OCI-LY7 (cell line): ENCODE measurements at regions not wholly inside any gene's neighbourhood (a gene's known extent, or its start where the extent isn't known, plus 50 kb on each side); places are given as distances from the start of the nearest gene placed in this dataset.
A peak's percentile ranks its signal among the peaks of the same experiment; 100 is the strongest.

Experiments used
- BruUV-seq: library from RNA; stranded (reverse); fragments of 400-500 nt; replicated peaks from 2 replicates; lab custom pipeline; 2021; lab: Mats Ljungman, UMichigan
- CTCF ChIA-PET: fragments of 300-600 bp; sonication (Branson Sonifier 250); formaldehyde crosslinking; loops from one replicate; lab custom pipeline; 2022; ENCODE audit warnings: antibody characterized with exemption; ENCODE audit not compliant: unreplicated experiment; lab: Charles Lee
- POLR2A ChIA-PET: fragments of 300-600 bp; sonication (Branson Sonifier 250); formaldehyde crosslinking; loops from one replicate; lab custom pipeline; 2022; ENCODE audit warnings: antibody characterized with exemption; lab: Charles Lee
- DNase-seq: peaks from one replicate; pipeline ENCODE4 v3.0.0-alpha.2; 2015; ENCODE audit warnings: low spot score
- H2AFZ ChIP-seq: fragments of 200-600 bp; sonication (generic), shearing (Covaris generic); 2 replicates; pipeline ENCODE4 v1.6.1; 2014; ENCODE audit warnings: mild to moderate bottlenecking, antibody characterized with exemption, low read length, moderate library complexity
- H3K27ac ChIP-seq: fragments of 200-600 bp; sonication (generic); 2 replicates; pipeline ENCODE4 v1.5.1; 2014; ENCODE audit warnings: mixed run types, low read depth, mild to moderate bottlenecking, moderate library complexity, low read length, inconsistent platforms; ENCODE audit not compliant: poor library complexity, severe bottlenecking
- H3K36me3 ChIP-seq: fragments of 200-600 bp; sonication (generic); 2 replicates; pipeline ENCODE4 v1.6.1; 2014; ENCODE audit warnings: mild to moderate bottlenecking, antibody characterized with exemption, low read length, moderate library complexity, mixed read lengths; ENCODE audit not compliant: insufficient read depth
- H3K4me1 ChIP-seq: fragments of 200-600 bp; sonication (generic); 2 replicates; pipeline ENCODE4 v1.5.1; 2014; ENCODE audit warnings: mild to moderate bottlenecking, low read length; ENCODE audit not compliant: insufficient read depth, poor library complexity, severe bottlenecking
- H3K4me2 ChIP-seq: fragments of 200-600 bp; sonication (generic); 2 replicates; pipeline ENCODE4 v1.6.1; 2014; ENCODE audit warnings: mild to moderate bottlenecking, low read length
- H3K4me3 ChIP-seq: fragments of 200-600 bp; sonication (generic); 2 replicates; pipeline ENCODE4 v1.5.1; 2014; ENCODE audit warnings: mild to moderate bottlenecking, low read depth, low read length; ENCODE audit not compliant: poor library complexity, severe bottlenecking
- H3K79me2 ChIP-seq: fragments of 200-600 bp; sonication (generic); 2 replicates; pipeline ENCODE4 v1.6.1; 2016; ENCODE audit warnings: low read depth, mild to moderate bottlenecking, low read length, moderate library complexity, mixed read lengths; ENCODE audit not compliant: insufficient read depth
- H3K9me2 ChIP-seq: fragments of 200-600 bp; sonication (generic); 2 replicates; pipeline ENCODE4 v1.6.1; 2016; ENCODE audit warnings: mild to moderate bottlenecking, low read length, mixed read lengths; ENCODE audit not compliant: insufficient read depth
- H3K9me3 ChIP-seq: fragments of 200-600 bp; sonication (generic); 2 replicates; pipeline ENCODE4 v1.6.1; 2014; ENCODE audit warnings: mild to moderate bottlenecking, mixed run types, low read length, mixed read lengths
- H4K20me1 ChIP-seq: fragments of 200-600 bp; sonication (generic); 2 replicates; pipeline ENCODE4 v1.6.1; 2014; ENCODE audit warnings: mild to moderate bottlenecking, antibody characterized with exemption, low read length, moderate library complexity, mixed read lengths; ENCODE audit not compliant: insufficient read depth
- CTCF ChIP-seq: fragments of 200-600 bp; sonication (generic); conservative IDR thresholded peaks from 2 replicates; pipeline ENCODE4 v1.5.1; 2014; ENCODE audit warnings: mild to moderate bottlenecking, antibody characterized with exemption, low read length, moderate library complexity, mixed read lengths
- EZH2phosphoT487 ChIP-seq: fragments of 200-600 bp; sonication (generic); IDR thresholded peaks from 2 replicates; pipeline ENCODE4 v1.6.1; 2018; ENCODE audit warnings: low read depth, borderline replicate concordance, mild to moderate bottlenecking, mixed run types, antibody characterized with exemption, low read length, moderate library complexity, mixed read lengths
- intact Hi-C: fragments of 100-400 bp; cut with micrococcal nuclease; formaldehyde crosslinking; loops from one replicate; pipeline ENCODE4 v1.10.0; 2022; ENCODE audit not compliant: unreplicated experiment

GRCh38 chr6:104574135-104574750 lies 285.5 kb downstream of the HACE1 start:
- intact Hi-C loops: no loop called here
- Histone ChIP-seq H4K20me1 (no peaks in the 10 kb centered on the region), H3K36me3 (no peaks in the 10 kb centered on the region), H3K9me2 (no peaks in the 10 kb centered on the region), H3K4me1 (no peaks in the 10 kb centered on the region), H3K4me3 (no peak overlapping the region), H3K4me2 (no peak overlapping the region), H3K79me2 (no peaks in the 10 kb centered on the region), H3K9me3 (no peaks in the 10 kb centered on the region), H2AFZ (peak overlapping the region; percentile 7; the same call in 1 of the 2 replicates), H3K27ac (no peak overlapping the region)
- POLR2A ChIA-PET: interaction anchor here (0.7 to 0.9 kb wide), 2 partner anchors 21 to 171 kb away, joined by 3 read pairs; no protein-coding TSS in a partner anchor
- BruUV-seq: no TSS peak
- TF ChIP-seq EZH2phosphoT487 (no peak), CTCF (no peak)
- CTCF ChIA-PET: no interaction called here
- no peak for DNase-seq

- Histone ChIP-seq H3K9me2 (no peaks in the 10 kb centered on the region), H3K9me3 (no peaks in the 10 kb centered on the region), H3K36me3 (no peaks in the 10 kb centered on the region), H2AFZ (0 out of 2 replicates have a peak overlapping the region, but pooled peaks have one; percentile 7), H3K79me2 (no peaks in the 10 kb centered on the region), H4K20me1 (no peaks in the 10 kb centered on the region), H3K4me2 (no peak overlapping the region), H3K4me3 (no peak overlapping the region), H3K4me1 (no peaks in the 10 kb centered on the region), H3K27ac (no peak overlapping the region)
- ChIA-PET POLR2A (interaction anchor here (0.9 kb wide), 1 partner anchor 170 kb away, joined by 3 read pairs; no protein-coding TSS in a partner anchor), CTCF (no interaction called here)
- TF ChIP-seq EZH2phosphoT487: no peak
- no peak for DNase-seq
- no TSS peak for BruUV-seq
- intact Hi-C loops: no loop called here
Measured at GRCh38 chr6:104573350-104573749, 286.4 kb downstream of the HACE1 start.

- H3K27ac ChIP-seq: no peak overlapping the region
- no peaks in the 10 kb centered on the region for H3K9me3 ChIP-seq
- POLR2A ChIA-PET: interaction anchor here (0.9 kb wide), 1 partner anchor 13 kb away, joined by 3 read pairs; no protein-coding TSS in a partner anchor
- H3K9me2 ChIP-seq: no peaks in the 10 kb centered on the region
- H3K4me1 ChIP-seq: no peaks in the 10 kb centered on the region
- H3K4me3 ChIP-seq: no peak overlapping the region
- H3K4me2 ChIP-seq: no peak overlapping the region
- no peak overlapping the region for H2AFZ ChIP-seq
- no peak for DNase-seq
- no peaks in the 10 kb centered on the region for H3K36me3 ChIP-seq
- H3K79me2 ChIP-seq: no peaks in the 10 kb centered on the region
- intact Hi-C loops: no loop called here
- CTCF ChIA-PET: no interaction called here
- H4K20me1 ChIP-seq: no peaks in the 10 kb centered on the region
- no TSS peak for BruUV-seq
- TF ChIP-seq EZH2phosphoT487 (no peak), CTCF (no peak)
Measured at GRCh38 chr6:104572901-104573300, 286.8 kb downstream of the HACE1 start.
